NT2/D1 (cell line): ENCODE measurements at regions not wholly inside any gene's neighbourhood (a gene's known extent, or its start where the extent isn't known, plus 50 kb on each side); places are given as distances from the start of the nearest gene placed in this dataset.

Experiments
- SUZ12 ChIP-seq: IDR thresholded peaks from 2 replicates; pipeline ENCODE4 v1.6.1; 2011; ENCODE audit not compliant: insufficient read length, insufficient read depth; ENCODE audit errors: extremely low read depth
- YY1 ChIP-seq: IDR thresholded peaks from 2 replicates; pipeline ENCODE4 v1.6.1; 2011; ENCODE audit not compliant: insufficient read length, insufficient read depth

DNA sequence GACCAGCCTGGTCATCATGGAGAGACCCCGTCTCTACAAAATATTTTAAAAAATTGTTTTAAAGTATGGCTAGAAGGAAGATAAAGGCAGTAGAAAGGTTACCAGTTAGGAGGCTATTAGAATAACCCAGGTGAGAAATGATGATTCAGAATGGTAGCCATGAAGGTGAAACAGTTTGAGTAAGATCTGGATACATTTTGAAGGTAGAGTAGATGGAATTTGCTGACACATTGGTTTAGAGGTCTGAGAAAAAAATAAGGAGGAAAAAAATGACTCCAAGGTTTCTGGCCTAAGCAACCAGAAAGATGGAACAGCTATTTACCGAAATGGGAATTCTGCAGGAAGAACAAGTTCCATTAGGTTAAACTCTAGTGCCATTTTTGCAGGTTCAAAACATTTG is 167.9 kb upstream of the TAB2 start:
- TF ChIP-seq YY1 (no peak), SUZ12 (no peak)
